Fibroblast of lung (primary cell): ENCODE measurements at regions not wholly inside any gene's neighbourhood (a gene's known extent, or its start where the extent isn't known, plus 50 kb on each side); places are given as distances from the start of the nearest gene placed in this dataset.

Experiments used
- EZH2 ChIP-seq: IDR thresholded peaks from 2 replicates; pipeline ENCODE4 v1.5.1; 2012; ENCODE audit warnings: low read length, control low read depth, mild to moderate bottlenecking; ENCODE audit errors: missing control alignments
- TF ChIP-seq, protein P1 (sequence below), 2 donors: IDR thresholded peaks in 1 of 2; conservative IDR thresholded peaks in 1 of 2; 1 replicate in 1 of 2; 2 replicates in 1 of 2; pipeline ENCODE4 v1.5.1; 2011 to 2012; ENCODE audit warnings: low read length in 2 of 2, control low read depth in 1 of 2, inconsistent platforms in 1 of 2, low read depth in 1 of 2, mild to moderate bottlenecking in 1 of 2

- TF ChIP-seq, protein P1, sequence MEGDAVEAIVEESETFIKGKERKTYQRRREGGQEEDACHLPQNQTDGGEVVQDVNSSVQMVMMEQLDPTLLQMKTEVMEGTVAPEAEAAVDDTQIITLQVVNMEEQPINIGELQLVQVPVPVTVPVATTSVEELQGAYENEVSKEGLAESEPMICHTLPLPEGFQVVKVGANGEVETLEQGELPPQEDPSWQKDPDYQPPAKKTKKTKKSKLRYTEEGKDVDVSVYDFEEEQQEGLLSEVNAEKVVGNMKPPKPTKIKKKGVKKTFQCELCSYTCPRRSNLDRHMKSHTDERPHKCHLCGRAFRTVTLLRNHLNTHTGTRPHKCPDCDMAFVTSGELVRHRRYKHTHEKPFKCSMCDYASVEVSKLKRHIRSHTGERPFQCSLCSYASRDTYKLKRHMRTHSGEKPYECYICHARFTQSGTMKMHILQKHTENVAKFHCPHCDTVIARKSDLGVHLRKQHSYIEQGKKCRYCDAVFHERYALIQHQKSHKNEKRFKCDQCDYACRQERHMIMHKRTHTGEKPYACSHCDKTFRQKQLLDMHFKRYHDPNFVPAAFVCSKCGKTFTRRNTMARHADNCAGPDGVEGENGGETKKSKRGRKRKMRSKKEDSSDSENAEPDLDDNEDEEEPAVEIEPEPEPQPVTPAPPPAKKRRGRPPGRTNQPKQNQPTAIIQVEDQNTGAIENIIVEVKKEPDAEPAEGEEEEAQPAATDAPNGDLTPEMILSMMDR (conservative IDR thresholded peaks at IDR 0.05 in 1 of 2, IDR thresholded peaks at IDR 0.05 in 1 of 2; ENCODE audit: low read depth in 1 of 2, low read length in 2 of 2): no peak
- TF ChIP-seq EZH2: no peak
Measured at GRCh38 chr1:166738873-166739272, 100.4 kb upstream of the POGK start.
